ENCODE measurements at regions not wholly inside any gene's neighbourhood (a gene's known extent, or its start where the extent isn't known, plus 50 kb on each side); places are given as distances from the start of the nearest gene placed in this dataset.
"Not testable (repeated sequence)": the region's sequence is repeated elsewhere in the genome, so short reads cannot be mapped to it uniquely, and the experiment has no call there.

GRCh38 chr6:144379356-144379755, 94.2 kb downstream of the UTRN start:
- WGBS, 2 donors: 85 to 91% methylated on average over 7 of the region's 7 CpGs

GRCh38 chr6:144381499-144381898, 96.4 kb downstream of the UTRN start:
- DNase-seq; H3K27me3 ChIP-seq; ATAC-seq; intact Hi-C loops (cut with DNase I); H3K27ac ChIP-seq; H3K4me3 ChIP-seq; H3K36me3 ChIP-seq (replicated peaks in 1 of 2; ENCODE audit: insufficient read depth in 1 of 2, low read depth in 2 of 2); H3K9me3 ChIP-seq: not testable (repeated sequence)
- 100% methylated on average over 2 of the region's 2 CpGs for WGBS, 2 donors
- peaks cover 23% of the 10 kb centered on the region for H3K4me1 ChIP-seq

More at GRCh38 chr6:144379356-144379755, 94.2 kb downstream of the UTRN start:
- ATAC-seq (no peak), DNase-seq (no peak)
- intact Hi-C loops (cut with DNase I): no loop called here
- TF ChIP-seq POLR2A (IDR thresholded peaks at IDR 0.05) (no peak), CTCF (IDR thresholded peaks at IDR 0.05) (no peak)
- H3K27ac ChIP-seq: no peak overlapping the region
- no peak overlapping the region for H3K4me3 ChIP-seq
- no peaks in the 10 kb centered on the region for H3K27me3 ChIP-seq
- H3K36me3 ChIP-seq (replicated peaks in 1 of 2; ENCODE audit: insufficient read depth in 1 of 2, low read depth in 2 of 2): no peaks in the 10 kb centered on the region
- H3K9me3 ChIP-seq: no peaks in the 10 kb centered on the region
- H3K4me1 ChIP-seq: peaks cover 33% of the 10 kb centered on the region

GRCh38 chr6:144383336-144383735, 98.2 kb downstream of the UTRN start:
- DNase-seq (no peak), ATAC-seq (no peak)
- intact Hi-C loops (cut with DNase I): no loop called here
- Histone ChIP-seq H3K27ac (no peak overlapping the region), H3K36me3 (replicated peaks in 1 of 2; ENCODE audit: insufficient read depth in 1 of 2, low read depth in 2 of 2) (no peaks in the 10 kb centered on the region), H3K4me1 (peaks cover 19% of the 10 kb centered on the region), H3K4me3 (no peak overlapping the region), H3K9me3 (no peaks in the 10 kb centered on the region), H3K27me3 (no peaks in the 10 kb centered on the region)
- WGBS, 2 donors: 53 to 57% methylated on average over 2 of the region's 2 CpGs
- TF ChIP-seq CTCF (IDR thresholded peaks at IDR 0.05) (no peak), POLR2A (IDR thresholded peaks at IDR 0.05) (no peak)

- Histone ChIP-seq H3K4me3 (no peak overlapping the region), H3K36me3 (replicated peaks in 1 of 2; ENCODE audit: insufficient read depth in 1 of 2, low read depth in 2 of 2) (no peaks in the 10 kb centered on the region), H3K27ac (no peak overlapping the region), H3K4me1 (peaks cover 14% of the 10 kb centered on the region), H3K27me3 (no peaks in the 10 kb centered on the region), H3K9me3 (no peaks in the 10 kb centered on the region)
- 90 to 97% methylated on average over 4 of the region's 4 CpGs for WGBS, 2 donors
- DNase-seq (no peak), ATAC-seq (no peak)
- TF ChIP-seq POLR2A (IDR thresholded peaks at IDR 0.05) (no peak), CTCF (IDR thresholded peaks at IDR 0.05) (no peak)
- intact Hi-C loops (cut with DNase I): no loop called here
These were observed 99.3 kb downstream of the UTRN start for GRCh38 chr6:144384427-144384826.

GRCh38 chr6:144389474-144389873, 104.3 kb downstream of the UTRN start:
- intact Hi-C loops (cut with DNase I); H3K4me3 ChIP-seq; H3K4me1 ChIP-seq; H3K27me3 ChIP-seq; H3K9me3 ChIP-seq; H3K36me3 ChIP-seq (replicated peaks in 1 of 2; ENCODE audit: insufficient read depth in 1 of 2, low read depth in 2 of 2); DNase-seq; ATAC-seq; H3K27ac ChIP-seq: not testable (repeated sequence)
- 84 to 97% methylated on average over 7 of the region's 7 CpGs for WGBS, 2 donors

- intact Hi-C loops (cut with DNase I): no loop called here
- no peaks in the 10 kb centered on the region for H3K9me3 ChIP-seq
- DNase-seq (no peak), ATAC-seq (no peak)
- H3K4me3 ChIP-seq: no peak overlapping the region
- no peaks in the 10 kb centered on the region for H3K36me3 ChIP-seq (replicated peaks in 1 of 2; ENCODE audit: insufficient read depth in 1 of 2, low read depth in 2 of 2)
- H3K4me1 ChIP-seq: peaks cover 12% of the 10 kb centered on the region
- H3K27me3 ChIP-seq: no peaks in the 10 kb centered on the region
- H3K27ac ChIP-seq: no peak overlapping the region
- TF ChIP-seq POLR2A (IDR thresholded peaks at IDR 0.05): no peak
- no peak for TF ChIP-seq CTCF (IDR thresholded peaks at IDR 0.05)
- WGBS, 2 donors: 88 to 95% methylated on average over 5 of the region's 5 CpGs
These were observed 105.1 kb downstream of the UTRN start for GRCh38 chr6:144390202-144390601.
